GM21619 (cell line): ENCODE measurements at regions not wholly inside any gene's neighbourhood (a gene's known extent, or its start where the extent isn't known, plus 50 kb on each side); places are given as distances from the start of the nearest gene placed in this dataset.

Experiments used
- ATAC-seq: cut with Tn5 transposase; IDR thresholded peaks from one replicate; pipeline ENCODE4 v1.9.1; 2021; ENCODE audit not compliant: unreplicated experiment

- no peak for ATAC-seq
These were observed 219.0 kb upstream of the ASIC2 start for GRCh38 chr17:33512113-33512512.

GRCh38 chr17:33513769-33514168 lies 220.7 kb upstream of the ASIC2 start:
- no peak for ATAC-seq

- no peak for ATAC-seq
These were observed 221.3 kb upstream of the ASIC2 start for GRCh38 chr17:33514369-33514768.

DNA sequence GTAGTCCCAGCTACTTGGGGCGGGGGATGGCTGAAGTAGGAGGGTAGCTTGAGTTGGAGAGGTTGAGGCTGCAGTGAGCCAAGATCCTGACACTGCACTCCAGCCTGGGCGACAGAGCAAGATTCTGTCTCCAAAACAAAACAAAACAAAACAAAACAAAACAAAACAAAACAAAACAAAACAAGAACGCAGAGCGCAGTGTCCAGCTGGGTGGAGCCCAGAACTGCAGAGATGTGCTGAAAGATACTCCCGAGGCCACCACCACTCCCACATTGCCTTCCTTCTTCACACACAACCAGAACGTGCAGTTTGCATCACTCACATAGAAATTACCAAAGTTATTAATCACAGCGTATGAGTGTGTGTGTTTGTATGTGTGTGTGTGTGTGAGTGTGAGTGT lies 222.9 kb upstream of the ASIC2 start:
- no peak for ATAC-seq

GRCh38 chr17:33516645-33517044 lies 223.6 kb upstream of the ASIC2 start:
- no peak for ATAC-seq

DNA sequence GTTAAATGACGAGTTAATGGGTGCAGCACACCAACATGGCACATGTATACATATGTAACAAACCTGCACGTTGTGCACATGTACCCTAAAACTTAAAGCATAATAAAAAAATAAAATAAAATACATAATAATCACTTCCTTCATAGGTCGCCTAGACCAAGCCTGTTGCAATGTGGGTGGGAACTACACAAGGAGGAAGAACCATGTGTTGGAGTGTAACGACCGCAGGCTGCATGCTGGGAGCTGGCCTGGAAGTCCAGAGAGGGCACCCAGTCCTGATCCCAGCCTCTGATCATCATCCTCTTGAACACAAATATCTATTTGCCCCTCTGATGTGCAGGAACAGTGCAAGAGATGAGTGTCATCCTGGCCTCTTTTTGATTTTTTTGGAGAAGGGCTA lies 224.7 kb upstream of the ASIC2 start:
- no peak for ATAC-seq

DNA sequence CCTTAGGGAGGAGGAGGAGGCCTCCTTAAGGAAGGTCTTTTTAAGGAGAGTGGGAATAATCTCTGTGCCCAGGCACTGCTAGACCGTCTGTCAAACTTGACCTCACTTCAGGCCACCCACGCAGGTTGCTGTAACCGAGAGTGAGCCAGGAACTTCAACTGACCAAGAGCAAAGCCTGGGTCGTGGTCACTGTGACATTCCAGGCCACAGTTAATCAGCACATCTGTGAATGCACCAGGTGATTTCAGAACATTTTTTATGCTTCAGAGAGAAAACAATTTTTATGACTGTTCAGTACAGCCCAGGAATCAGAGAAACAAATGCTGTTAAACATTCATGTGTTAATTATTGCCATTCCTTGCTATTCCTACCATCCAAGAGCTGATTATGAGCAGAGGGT lies 226.6 kb upstream of the ASIC2 start:
- ATAC-seq, result no peak

GRCh38 chr17:33520426-33521330 lies 227.6 kb upstream of the ASIC2 start:
- ATAC-seq, result no peak

- no peak for ATAC-seq
These were observed 228.7 kb upstream of the ASIC2 start for GRCh38 chr17:33521784-33522183.

- ATAC-seq, result no peak
These were observed 229.5 kb upstream of the ASIC2 start for GRCh38 chr17:33522623-33523022.

GRCh38 chr17:33523577-33523981 lies 230.5 kb upstream of the ASIC2 start:
- ATAC-seq, result no peak

GRCh38 chr17:33525186-33525585 lies 232.1 kb upstream of the ASIC2 start:
- no peak for ATAC-seq

GRCh38 chr17:33526717-33527116 lies 233.6 kb upstream of the ASIC2 start:
- ATAC-seq, result no peak

- ATAC-seq, result no peak
These were observed 234.2 kb upstream of the ASIC2 start for GRCh38 chr17:33527290-33527689.

DNA sequence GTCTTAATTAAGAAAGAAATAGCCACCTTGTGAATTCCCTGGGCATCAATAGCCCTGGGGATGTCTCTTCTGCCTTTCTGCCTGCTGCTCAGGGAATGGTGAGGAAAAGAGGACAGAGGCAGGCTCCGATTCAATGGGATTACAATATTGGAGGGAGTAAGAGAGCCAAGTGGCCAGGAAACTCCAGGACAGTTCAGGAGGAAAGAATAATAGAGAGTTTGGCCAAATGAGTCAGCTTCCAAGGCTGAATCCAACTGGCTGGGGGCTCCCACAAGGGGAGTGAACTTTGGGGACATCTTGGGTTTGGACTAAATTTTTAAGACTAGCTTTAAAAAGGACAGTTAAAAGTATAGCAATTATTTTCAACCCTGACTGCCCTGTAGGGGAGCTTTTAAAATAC lies 235.8 kb upstream of the ASIC2 start:
- ATAC-seq, result no peak

DNA sequence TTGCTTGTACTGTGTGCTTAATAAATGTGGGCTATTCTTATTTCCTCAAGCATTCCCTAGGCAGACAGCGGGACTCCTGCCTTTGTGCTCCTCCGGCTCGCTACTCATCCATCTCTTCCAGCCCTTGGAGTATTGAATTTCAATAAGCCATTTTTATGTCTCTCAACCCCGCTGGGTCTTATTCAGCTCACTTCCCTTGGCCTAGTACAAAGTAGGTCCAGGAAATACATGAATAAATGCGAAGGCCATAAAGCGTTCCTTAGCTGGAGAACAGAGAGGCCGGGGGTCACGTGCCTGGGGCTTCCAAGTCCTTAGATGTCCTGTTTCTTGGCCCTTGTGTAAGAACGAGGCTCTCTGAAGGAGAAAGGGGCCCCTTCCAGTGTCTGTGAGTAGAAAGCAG lies 236.7 kb upstream of the ASIC2 start:
- ATAC-seq, result no peak

GRCh38 chr17:33531311-33531710 lies 238.2 kb upstream of the ASIC2 start:
- no peak for ATAC-seq

- no peak for ATAC-seq
These were observed 241.0 kb upstream of the ASIC2 start for GRCh38 chr17:33534087-33534486.

- no peak for ATAC-seq
These were observed 252.0 kb upstream of the ASIC2 start for GRCh38 chr17:33545124-33545523.

- no peak for ATAC-seq
These were observed 257.2 kb upstream of the ASIC2 start for GRCh38 chr17:33550261-33550660.

- no peak for ATAC-seq
These were observed 258.0 kb upstream of the ASIC2 start for GRCh38 chr17:33551075-33551474.

DNA sequence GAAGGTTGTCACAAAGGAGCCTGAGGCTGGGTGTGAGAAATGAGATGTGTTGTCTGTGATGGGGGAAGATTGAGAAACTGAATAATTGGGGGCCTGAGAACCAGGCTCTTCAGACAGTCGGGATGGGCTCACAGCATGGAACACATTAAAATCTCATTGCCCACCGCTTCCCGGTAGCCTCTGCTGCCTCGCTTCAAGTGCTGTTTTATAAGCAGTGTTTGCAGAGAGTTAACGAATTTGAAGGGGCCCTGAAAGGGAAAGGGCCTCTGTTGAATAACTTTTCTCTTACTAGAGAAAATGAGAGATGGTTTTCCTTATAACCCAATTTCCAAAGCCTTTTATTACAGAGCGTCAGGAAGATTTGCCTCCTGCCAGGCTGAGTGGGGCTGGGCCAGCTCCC lies 258.8 kb upstream of the ASIC2 start:
- ATAC-seq, result no peak

GRCh38 chr17:33560165-33560564 lies 267.1 kb upstream of the ASIC2 start:
- ATAC-seq, result no peak
